ENCODE measurements at regions not wholly inside any gene's neighbourhood (a gene's known extent, or its start where the extent isn't known, plus 50 kb on each side); places are given as distances from the start of the nearest gene placed in this dataset.

- TF ChIP-seq, protein P1, sequence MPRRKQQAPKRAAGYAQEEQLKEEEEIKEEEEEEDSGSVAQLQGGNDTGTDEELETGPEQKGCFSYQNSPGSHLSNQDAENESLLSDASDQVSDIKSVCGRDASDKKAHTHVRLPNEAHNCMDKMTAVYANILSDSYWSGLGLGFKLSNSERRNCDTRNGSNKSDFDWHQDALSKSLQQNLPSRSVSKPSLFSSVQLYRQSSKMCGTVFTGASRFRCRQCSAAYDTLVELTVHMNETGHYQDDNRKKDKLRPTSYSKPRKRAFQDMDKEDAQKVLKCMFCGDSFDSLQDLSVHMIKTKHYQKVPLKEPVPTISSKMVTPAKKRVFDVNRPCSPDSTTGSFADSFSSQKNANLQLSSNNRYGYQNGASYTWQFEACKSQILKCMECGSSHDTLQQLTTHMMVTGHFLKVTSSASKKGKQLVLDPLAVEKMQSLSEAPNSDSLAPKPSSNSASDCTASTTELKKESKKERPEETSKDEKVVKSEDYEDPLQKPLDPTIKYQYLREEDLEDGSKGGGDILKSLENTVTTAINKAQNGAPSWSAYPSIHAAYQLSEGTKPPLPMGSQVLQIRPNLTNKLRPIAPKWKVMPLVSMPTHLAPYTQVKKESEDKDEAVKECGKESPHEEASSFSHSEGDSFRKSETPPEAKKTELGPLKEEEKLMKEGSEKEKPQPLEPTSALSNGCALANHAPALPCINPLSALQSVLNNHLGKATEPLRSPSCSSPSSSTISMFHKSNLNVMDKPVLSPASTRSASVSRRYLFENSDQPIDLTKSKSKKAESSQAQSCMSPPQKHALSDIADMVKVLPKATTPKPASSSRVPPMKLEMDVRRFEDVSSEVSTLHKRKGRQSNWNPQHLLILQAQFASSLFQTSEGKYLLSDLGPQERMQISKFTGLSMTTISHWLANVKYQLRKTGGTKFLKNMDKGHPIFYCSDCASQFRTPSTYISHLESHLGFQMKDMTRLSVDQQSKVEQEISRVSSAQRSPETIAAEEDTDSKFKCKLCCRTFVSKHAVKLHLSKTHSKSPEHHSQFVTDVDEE (CRISPR knock-in tag; IDR thresholded peaks at IDR 0.05) = no peak
- TF ChIP-seq ZFP30 (CRISPR knock-in tag; IDR thresholded peaks at IDR 0.05) (no peak), OSR1 (CRISPR knock-in tag; IDR thresholded peaks at IDR 0.05) (no peak), TCF4 (CRISPR knock-in tag; IDR thresholded peaks at IDR 0.05; ENCODE audit: borderline replicate concordance) (no peak), GLIS3 (CRISPR knock-in tag; IDR thresholded peaks at IDR 0.05) (no peak)
Observed at GRCh38 chr2:45299361-45299760, 290.1 kb upstream of the SIX2 start.

GRCh38 chr2:45293182-45293581 is 283.9 kb upstream of the SIX2 start:
- peak; percentile 85 for ATAC-seq
- no peak for TF ChIP-seq RARB (CRISPR knock-in tag; IDR thresholded peaks at IDR 0.05)
- TF ChIP-seq GLIS3 (CRISPR knock-in tag; IDR thresholded peaks at IDR 0.05) = no peak
- no peak for TF ChIP-seq ZNF565 (CRISPR knock-in tag; conservative IDR thresholded peaks at IDR 0.05; ENCODE audit: low read depth)
- TF ChIP-seq ESRRG (CRISPR knock-in tag; IDR thresholded peaks at IDR 0.05) = no peak
- TF ChIP-seq TOX (CRISPR knock-in tag; IDR thresholded peaks at IDR 0.05; ENCODE audit: borderline replicate concordance) = no peak
- TF ChIP-seq, protein P1 (CRISPR knock-in tag; IDR thresholded peaks at IDR 0.05) = no peak
- TF ChIP-seq, protein P2, sequence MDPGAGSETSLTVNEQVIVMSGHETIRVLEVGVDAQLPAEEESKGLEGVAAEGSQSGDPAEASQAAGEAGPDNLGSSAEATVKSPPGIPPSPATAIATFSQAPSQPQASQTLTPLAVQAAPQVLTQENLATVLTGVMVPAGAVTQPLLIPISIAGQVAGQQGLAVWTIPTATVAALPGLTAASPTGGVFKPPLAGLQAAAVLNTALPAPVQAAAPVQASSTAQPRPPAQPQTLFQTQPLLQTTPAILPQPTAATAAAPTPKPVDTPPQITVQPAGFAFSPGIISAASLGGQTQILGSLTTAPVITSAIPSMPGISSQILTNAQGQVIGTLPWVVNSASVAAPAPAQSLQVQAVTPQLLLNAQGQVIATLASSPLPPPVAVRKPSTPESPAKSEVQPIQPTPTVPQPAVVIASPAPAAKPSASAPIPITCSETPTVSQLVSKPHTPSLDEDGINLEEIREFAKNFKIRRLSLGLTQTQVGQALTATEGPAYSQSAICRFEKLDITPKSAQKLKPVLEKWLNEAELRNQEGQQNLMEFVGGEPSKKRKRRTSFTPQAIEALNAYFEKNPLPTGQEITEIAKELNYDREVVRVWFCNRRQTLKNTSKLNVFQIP (CRISPR knock-in tag; IDR thresholded peaks at IDR 0.05; ENCODE audit: borderline replicate concordance, low read depth) = no peak
- TF ChIP-seq ZNF8 (CRISPR knock-in tag; IDR thresholded peaks at IDR 0.05) = no peak
- no peak for TF ChIP-seq TCF4 (CRISPR knock-in tag; IDR thresholded peaks at IDR 0.05; ENCODE audit: borderline replicate concordance)
- no peak for TF ChIP-seq ZFP3 (CRISPR knock-in tag; IDR thresholded peaks at IDR 0.05)
- no peak for TF ChIP-seq ZFP30 (CRISPR knock-in tag; IDR thresholded peaks at IDR 0.05)
- no peak for TF ChIP-seq ARNTL (CRISPR knock-in tag; IDR thresholded peaks at IDR 0.05; ENCODE audit: borderline replicate concordance, low read depth)
- no peak for TF ChIP-seq BACH2 (CRISPR knock-in tag; IDR thresholded peaks at IDR 0.05; ENCODE audit: borderline replicate concordance)
- no peak for TF ChIP-seq CREB5 (CRISPR knock-in tag; IDR thresholded peaks at IDR 0.05; ENCODE audit: low read depth)
- no peak for TF ChIP-seq SNAI2 (CRISPR knock-in tag; IDR thresholded peaks at IDR 0.05)
- no peak for TF ChIP-seq OSR1 (CRISPR knock-in tag; IDR thresholded peaks at IDR 0.05)

More at GRCh38 chr2:45299361-45299760, 290.1 kb upstream of the SIX2 start:
- no peak for ATAC-seq

DNA sequence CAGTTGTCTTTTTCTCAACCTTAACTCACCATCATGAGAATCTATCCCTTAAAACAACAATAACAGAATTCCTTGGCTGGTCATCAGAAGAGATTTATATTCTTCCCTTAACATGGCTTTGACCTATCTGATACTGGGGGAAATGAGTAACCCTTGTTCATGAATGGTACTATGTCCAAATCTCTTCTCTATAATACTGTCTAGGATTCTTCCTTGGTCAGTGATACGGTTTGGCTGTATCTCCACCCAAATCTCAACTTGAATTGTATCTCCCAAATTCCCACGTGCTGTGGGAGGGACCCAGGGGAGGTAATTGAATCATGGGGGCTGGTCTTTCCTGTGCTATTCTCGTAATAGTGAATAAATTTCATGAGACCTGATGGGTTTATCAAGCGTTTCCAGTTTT is 282.0 kb upstream of the SIX2 start:
- no peak for ATAC-seq
- no peak for TF ChIP-seq TCF4 (CRISPR knock-in tag; IDR thresholded peaks at IDR 0.05; ENCODE audit: borderline replicate concordance)
- no peak for TF ChIP-seq PATZ1 (CRISPR knock-in tag; IDR thresholded peaks at IDR 0.05; ENCODE audit: borderline replicate concordance)
- no peak for TF ChIP-seq ZNF565 (CRISPR knock-in tag; conservative IDR thresholded peaks at IDR 0.05; ENCODE audit: low read depth)
- TF ChIP-seq CSRNP3 (CRISPR knock-in tag; IDR thresholded peaks at IDR 0.05) = no peak
- TF ChIP-seq ZNF8 (CRISPR knock-in tag; IDR thresholded peaks at IDR 0.05) = no peak
- TF ChIP-seq SNAI2 (CRISPR knock-in tag; IDR thresholded peaks at IDR 0.05) = no peak
- no peak for TF ChIP-seq CREB5 (CRISPR knock-in tag; IDR thresholded peaks at IDR 0.05; ENCODE audit: low read depth)
- TF ChIP-seq ESRRG (CRISPR knock-in tag; IDR thresholded peaks at IDR 0.05) = no peak
- no peak for TF ChIP-seq ZFP30 (CRISPR knock-in tag; IDR thresholded peaks at IDR 0.05)
- no peak for TF ChIP-seq ARNTL (CRISPR knock-in tag; IDR thresholded peaks at IDR 0.05; ENCODE audit: borderline replicate concordance, low read depth)
- no peak for TF ChIP-seq GLIS3 (CRISPR knock-in tag; IDR thresholded peaks at IDR 0.05)
- no peak for TF ChIP-seq ZNF70 (CRISPR knock-in tag; IDR thresholded peaks at IDR 0.05)
- TF ChIP-seq ZFP3 (CRISPR knock-in tag; IDR thresholded peaks at IDR 0.05) = no peak
- TF ChIP-seq CSDC2 (CRISPR knock-in tag; IDR thresholded peaks at IDR 0.05) = no peak
- TF ChIP-seq TOX (CRISPR knock-in tag; IDR thresholded peaks at IDR 0.05; ENCODE audit: borderline replicate concordance) = no peak
